Stomach (tissue), 8 donors: ENCODE measurements at regions not wholly inside any gene's neighbourhood (a gene's known extent, or its start where the extent isn't known, plus 50 kb on each side); places are given as distances from the start of the nearest gene placed in this dataset.
"Not testable (repeated sequence)": the region's sequence is repeated elsewhere in the genome, so short reads cannot be mapped to it uniquely, and the experiment has no call there.

ENCODE experiments used
- DNase-seq, 2 donors: peaks; one replicate each; pipeline versions ENCODE4 v3.0.0 to v3.0.0-alpha.2; 2013 to 2019
- H3K27ac ChIP-seq, 5 donors: fragments of 200-600 bp in 4 of 5; sonication (generic) in 4 of 5; one replicate each; pipeline ENCODE4 v1.5.1; 2013 to 2019; ENCODE audit warnings: mild to moderate bottlenecking in 1 of 5, moderate library complexity in 1 of 5
- H3K27me3 ChIP-seq, 3 donors: fragments of 200-600 bp; sonication (generic); one replicate each; pipeline ENCODE4 v1.5.1; 2017 to 2019; ENCODE audit warnings: mixed run types in 1 of 3
- H3K36me3 ChIP-seq, 4 donors: fragments of 200-600 bp; sonication (generic); 1 replicate in 3 of 4; 2 replicates in 1 of 4; pipeline ENCODE4 v1.5.1; 2016 to 2019
- H3K4me1 ChIP-seq, 4 donors: fragments of 200-600 bp; sonication (generic); one replicate each; pipeline ENCODE4 v1.5.1; 2016 to 2019
- H3K4me3 ChIP-seq, 4 donors: fragments of 200-600 bp; sonication (generic) in 3 of 4; one replicate each; pipeline ENCODE4 v1.5.1; 2016 to 2019; ENCODE audit warnings: mild to moderate bottlenecking in 1 of 4
- H3K9me3 ChIP-seq, 4 donors: fragments of 200-600 bp; sonication (generic); one replicate each; pipeline ENCODE4 v1.5.1; 2016 to 2019
- EP300 ChIP-seq: sonication (generic); formaldehyde crosslinking; IDR thresholded peaks from one replicate; pipeline ENCODE4 v1.6.1; 2017; ENCODE audit warnings: antibody characterized with exemption
- POLR2A ChIP-seq, 4 donors: fragments of 450-650 bp; IDR thresholded peaks; one replicate each; pipeline ENCODE4 v1.6.1; 2016; ENCODE audit warnings: antibody characterized with exemption in 4 of 4, control low read depth in 2 of 4, mild to moderate bottlenecking in 1 of 4, moderate library complexity in 1 of 4
- POLR2AphosphoS5 ChIP-seq, 3 donors: sonication (generic); formaldehyde crosslinking; IDR thresholded peaks; one replicate each; pipeline ENCODE4 v1.6.1; 2016; ENCODE audit warnings: antibody characterized with exemption in 3 of 3
- WGBS, 5 donors: extraction: QIAGEN DNeasy Blood & Tissue Kit in 3 of 5; methylation state at CpG; one replicate each; pipeline versions ENCODE4 v1.1.5 to v1.1.7; 2013 to 2018; 5-methylcytosine and 5-hydroxymethylcytosine counted together
- intact Hi-C: fragments of 100-400 bp; cut with DNase I; formaldehyde crosslinking; loops from one replicate; pipeline ENCODE4 v1.15.1; 2023; ENCODE audit warnings: low total_unique reads
- TF ChIP-seq, protein P1 (sequence below), 7 experiments: fragments of 450-650 bp in 4 of 7; fragments of 200-600 bp in 3 of 7; sonication (generic) in 3 of 7; IDR thresholded peaks; one replicate each; pipeline ENCODE4 v1.5.1; 2016 to 2019; ENCODE audit warnings: antibody characterized with exemption in 7 of 7, control low read depth in 2 of 7, mild to moderate bottlenecking in 1 of 7
- donor health status: healthy with polysubstance abuse.
- donor health status: Bipolar disorder and iron deficiency.
- donor health status: healthy.

DNA sequence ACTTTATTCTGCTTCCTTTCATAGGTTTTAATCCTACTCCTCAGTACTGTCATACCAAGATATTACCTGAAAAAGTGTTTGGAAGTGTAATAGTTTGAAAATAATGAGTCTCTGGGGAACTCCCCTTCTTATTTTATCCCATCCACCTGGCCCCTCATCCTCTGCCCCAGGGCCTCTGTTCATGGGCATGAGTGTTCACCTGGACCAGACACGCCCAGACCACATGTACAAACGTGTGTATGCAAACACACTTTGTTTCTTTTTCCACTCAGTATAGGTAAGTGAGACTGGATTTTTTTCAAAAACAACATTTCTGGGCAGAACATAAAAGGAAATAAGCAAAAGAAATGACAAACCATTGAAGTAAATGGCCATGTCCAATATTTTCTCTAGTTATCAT, 62.1 kb upstream of the THSD7B start:
- no peak for TF ChIP-seq POLR2AphosphoS5 (IDR thresholded peaks at IDR 0.05)
- TF ChIP-seq, protein P1, sequence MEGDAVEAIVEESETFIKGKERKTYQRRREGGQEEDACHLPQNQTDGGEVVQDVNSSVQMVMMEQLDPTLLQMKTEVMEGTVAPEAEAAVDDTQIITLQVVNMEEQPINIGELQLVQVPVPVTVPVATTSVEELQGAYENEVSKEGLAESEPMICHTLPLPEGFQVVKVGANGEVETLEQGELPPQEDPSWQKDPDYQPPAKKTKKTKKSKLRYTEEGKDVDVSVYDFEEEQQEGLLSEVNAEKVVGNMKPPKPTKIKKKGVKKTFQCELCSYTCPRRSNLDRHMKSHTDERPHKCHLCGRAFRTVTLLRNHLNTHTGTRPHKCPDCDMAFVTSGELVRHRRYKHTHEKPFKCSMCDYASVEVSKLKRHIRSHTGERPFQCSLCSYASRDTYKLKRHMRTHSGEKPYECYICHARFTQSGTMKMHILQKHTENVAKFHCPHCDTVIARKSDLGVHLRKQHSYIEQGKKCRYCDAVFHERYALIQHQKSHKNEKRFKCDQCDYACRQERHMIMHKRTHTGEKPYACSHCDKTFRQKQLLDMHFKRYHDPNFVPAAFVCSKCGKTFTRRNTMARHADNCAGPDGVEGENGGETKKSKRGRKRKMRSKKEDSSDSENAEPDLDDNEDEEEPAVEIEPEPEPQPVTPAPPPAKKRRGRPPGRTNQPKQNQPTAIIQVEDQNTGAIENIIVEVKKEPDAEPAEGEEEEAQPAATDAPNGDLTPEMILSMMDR (IDR thresholded peaks at IDR 0.05) = no peak
- no peak for TF ChIP-seq POLR2A (IDR thresholded peaks at IDR 0.05)
- TF ChIP-seq EP300 = no peak
- Histone ChIP-seq H3K4me3 (no peak overlapping the region), H3K4me1 (no peaks in the 10 kb centered on the region), H3K36me3 (no peaks in the 10 kb centered on the region), H3K9me3 (peaks cover 0 to 26% (median 16%) of the 10 kb centered on the region in 4 donors), H3K27ac (no peak overlapping the region), H3K27me3 (no peaks in the 10 kb centered on the region)
- 41 to 59% (median 44%) methylated on average over 2 of the region's 2 CpGs for WGBS, 5 donors
- intact Hi-C loops = no loop called here
- no peak for DNase-seq

DNA sequence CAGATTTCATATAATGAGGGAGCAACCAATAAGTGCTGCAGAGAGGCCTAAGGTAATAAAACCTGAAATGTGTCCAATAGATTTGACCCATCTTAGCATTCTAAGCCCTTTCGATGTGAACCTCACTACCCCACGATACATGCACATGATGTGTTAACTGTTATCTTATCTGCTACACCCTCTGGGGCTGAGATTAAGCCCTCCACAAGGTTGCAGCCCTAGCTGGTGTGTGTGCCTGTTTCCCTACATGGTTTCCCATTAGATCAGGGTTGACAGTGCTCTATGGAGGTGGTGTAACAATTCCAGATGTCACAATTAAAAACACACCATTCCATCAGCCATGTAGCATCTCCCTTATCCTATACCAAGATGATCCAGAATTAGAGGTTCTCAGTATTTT, 68.9 kb upstream of the THSD7B start:
- Histone ChIP-seq H3K36me3 (no peaks in the 10 kb centered on the region), H3K4me3 (no peak overlapping the region), H3K27me3 (no peaks in the 10 kb centered on the region), H3K9me3 (peaks cover 0 to 26% (median 13%) of the 10 kb centered on the region in 4 donors), H3K27ac (no peak overlapping the region), H3K4me1 (no peaks in the 10 kb centered on the region)
- no peak for DNase-seq
- TF ChIP-seq, protein P1 (IDR thresholded peaks at IDR 0.05) = no peak
- no peak for TF ChIP-seq EP300
- no peak for TF ChIP-seq POLR2AphosphoS5 (IDR thresholded peaks at IDR 0.05)
- TF ChIP-seq POLR2A (IDR thresholded peaks at IDR 0.05) = no peak
- intact Hi-C loops = no loop called here
- 53 to 68% (median 59%) methylated on average over 2 of the region's 2 CpGs for WGBS, 5 donors

DNA sequence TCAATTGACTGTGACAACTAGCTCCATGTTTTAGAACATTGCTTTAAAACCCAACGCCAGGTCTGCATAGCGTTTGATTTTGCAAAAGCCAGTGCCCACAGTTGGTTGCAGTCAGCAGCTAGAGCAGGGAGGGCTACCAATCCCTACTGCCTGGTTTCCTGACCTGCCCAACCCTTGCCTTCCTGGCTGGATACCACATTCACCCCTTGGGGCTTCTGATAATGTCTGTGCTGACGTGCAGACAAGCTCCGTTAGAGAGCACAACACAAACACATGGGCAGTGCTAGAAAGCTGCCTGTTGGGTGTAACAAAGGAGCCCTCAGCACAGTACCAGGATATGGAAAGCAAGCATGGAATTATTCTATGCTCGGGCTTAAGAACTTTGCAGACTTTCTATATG, 71.4 kb upstream of the THSD7B start:
- H3K27ac ChIP-seq = no peak overlapping the region
- H3K9me3 ChIP-seq = peaks cover 0 to 2% (median 1%) of the 10 kb centered on the region in 4 donors
- TF ChIP-seq, protein P1 (IDR thresholded peaks at IDR 0.05) = no peak
- TF ChIP-seq POLR2AphosphoS5 (IDR thresholded peaks at IDR 0.05) (no peak), POLR2A (IDR thresholded peaks at IDR 0.05) (no peak), EP300 (no peak)
- no peaks in the 10 kb centered on the region for H3K4me1 ChIP-seq
- H3K4me3 ChIP-seq = no peak overlapping the region
- intact Hi-C loops = no loop called here
- H3K36me3 ChIP-seq = no peaks in the 10 kb centered on the region
- WGBS, 5 donors = 47 to 59% (median 53%) methylated on average over 5 of the region's 5 CpGs
- DNase-seq = no peak
- H3K27me3 ChIP-seq = no peaks in the 10 kb centered on the region

DNA sequence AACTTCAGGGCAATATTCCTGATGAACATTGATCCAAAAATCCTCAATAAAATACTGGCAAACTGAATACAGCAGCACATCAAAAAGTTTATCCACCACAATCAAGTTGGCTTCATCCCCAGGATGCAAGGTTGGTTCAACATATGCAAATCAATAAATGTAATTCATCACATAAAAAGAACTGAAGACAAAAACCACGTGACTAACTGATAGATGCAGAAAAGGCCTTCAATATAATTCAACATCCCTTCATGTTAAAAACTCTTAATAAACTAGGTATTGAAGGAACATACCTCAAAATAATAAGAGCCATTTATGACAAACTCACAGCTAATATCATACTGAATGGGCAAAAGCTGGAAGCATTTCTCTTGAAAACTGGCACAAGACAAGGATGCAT, 85.3 kb upstream of the THSD7B start:
- H3K27ac ChIP-seq, H3K4me3 ChIP-seq, H3K36me3 ChIP-seq, H3K4me1 ChIP-seq, H3K27me3 ChIP-seq, intact Hi-C loops, DNase-seq: not testable (repeated sequence)
- WGBS, 5 donors = 24 to 46% (median 36%) methylated on average over 1 of the region's 1 CpG
- H3K9me3 ChIP-seq = peaks cover 0 to 15% (median 7%) of the 10 kb centered on the region in 4 donors

DNA sequence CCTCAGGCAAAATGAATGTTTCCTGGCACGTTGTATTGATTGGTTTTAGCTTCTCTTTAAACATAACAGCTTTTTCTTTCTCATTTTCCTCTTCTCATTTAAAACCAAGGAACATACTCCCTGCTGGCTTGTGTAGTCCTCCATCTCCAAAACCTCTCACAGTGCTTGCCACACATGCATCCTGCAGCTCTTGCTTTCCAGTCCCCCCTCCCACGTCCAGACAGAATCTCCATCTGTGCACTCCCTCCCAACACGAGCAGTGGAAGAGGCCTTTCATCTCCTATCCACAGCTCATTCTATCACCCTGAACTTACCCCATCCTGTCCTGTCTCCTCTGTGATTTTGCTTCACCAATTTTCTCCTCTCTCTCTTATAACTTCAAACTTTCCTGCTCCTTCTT, 99.6 kb upstream of the THSD7B start:
- DNase-seq = no peak
- no peak overlapping the region for H3K4me3 ChIP-seq
- intact Hi-C loops = no loop called here

More for the DNA sequence above, 99.6 kb upstream of the THSD7B start:
- Histone ChIP-seq H3K4me1 (no peaks in the 10 kb centered on the region), H3K27me3 (no peaks in the 10 kb centered on the region), H3K36me3 (no peaks in the 10 kb centered on the region), H3K27ac (no peak overlapping the region), H3K9me3 (no peaks in the 10 kb centered on the region)
- TF ChIP-seq EP300 = no peak
- no peak for TF ChIP-seq POLR2AphosphoS5 (IDR thresholded peaks at IDR 0.05)
- TF ChIP-seq, protein P1 (IDR thresholded peaks at IDR 0.05) = no peak
- no peak for TF ChIP-seq POLR2A (IDR thresholded peaks at IDR 0.05)
- WGBS, 5 donors = 48 to 71% (median 55%) methylated on average over 3 of the region's 3 CpGs
